ENCODE measurements at regions not wholly inside any gene's neighbourhood (a gene's known extent, or its start where the extent isn't known, plus 50 kb on each side); places are given as distances from the start of the nearest gene placed in this dataset.

DNA sequence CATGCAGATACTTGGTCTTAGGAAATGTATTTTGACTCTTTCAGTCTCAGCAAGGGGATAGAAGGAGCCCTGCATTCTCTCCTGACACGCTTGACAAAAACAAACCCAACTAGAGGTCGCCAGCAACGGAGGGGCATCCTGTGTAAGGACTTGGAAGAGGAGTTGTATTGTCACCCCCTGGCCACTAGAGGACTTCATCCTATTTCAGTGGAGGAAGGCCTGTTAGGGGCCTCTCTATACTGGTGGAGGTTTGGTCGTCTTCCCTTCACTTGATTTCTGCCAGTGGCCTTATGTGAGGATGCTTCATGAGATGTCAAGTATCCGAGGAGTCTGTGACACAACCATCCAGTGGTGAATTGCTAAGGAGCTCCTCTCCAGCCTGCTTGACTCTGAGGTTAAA is 122.8 kb upstream of the STC2 start:
- Histone ChIP-seq H3K27ac (ENCODE audit: low read length) (peak overlapping the region; percentile 95), H3K27me3 (ENCODE audit: low read length) (no peaks in the 10 kb centered on the region), H3K9me2 (replicated peaks; ENCODE audit: low read length) (no peaks in the 10 kb centered on the region), H3K9ac (ENCODE audit: low read length) (no peak overlapping the region), H3K4me3 (ENCODE audit: low read length) (no peak overlapping the region), H3K4me2 (ENCODE audit: low read length) (no peak overlapping the region), H3K79me2 (ENCODE audit: low read length) (no peaks in the 10 kb centered on the region), H3K9me3 (ENCODE audit: low read length) (no peaks in the 10 kb centered on the region), H4K20me1 (ENCODE audit: low read length) (no peaks in the 10 kb centered on the region), H3F3A (ENCODE audit: low read length, unreplicated experiment) (peaks cover 10% of the 10 kb centered on the region), H3K4me1 (ENCODE audit: insufficient read depth, low read length) (peaks cover 45% of the 10 kb centered on the region), H3K36me3 (ENCODE audit: low read depth, low read length) (no peaks in the 10 kb centered on the region), H2AFZ (ENCODE audit: low read length) (no peak overlapping the region)
- CTCF ChIA-PET: no interaction called here
- no peak for ATAC-seq
- no peak for TF ChIP-seq EZH2 (IDR thresholded peaks at IDR 0.05; ENCODE audit: low read length, unreplicated experiment)
- TF ChIP-seq, protein P1, sequence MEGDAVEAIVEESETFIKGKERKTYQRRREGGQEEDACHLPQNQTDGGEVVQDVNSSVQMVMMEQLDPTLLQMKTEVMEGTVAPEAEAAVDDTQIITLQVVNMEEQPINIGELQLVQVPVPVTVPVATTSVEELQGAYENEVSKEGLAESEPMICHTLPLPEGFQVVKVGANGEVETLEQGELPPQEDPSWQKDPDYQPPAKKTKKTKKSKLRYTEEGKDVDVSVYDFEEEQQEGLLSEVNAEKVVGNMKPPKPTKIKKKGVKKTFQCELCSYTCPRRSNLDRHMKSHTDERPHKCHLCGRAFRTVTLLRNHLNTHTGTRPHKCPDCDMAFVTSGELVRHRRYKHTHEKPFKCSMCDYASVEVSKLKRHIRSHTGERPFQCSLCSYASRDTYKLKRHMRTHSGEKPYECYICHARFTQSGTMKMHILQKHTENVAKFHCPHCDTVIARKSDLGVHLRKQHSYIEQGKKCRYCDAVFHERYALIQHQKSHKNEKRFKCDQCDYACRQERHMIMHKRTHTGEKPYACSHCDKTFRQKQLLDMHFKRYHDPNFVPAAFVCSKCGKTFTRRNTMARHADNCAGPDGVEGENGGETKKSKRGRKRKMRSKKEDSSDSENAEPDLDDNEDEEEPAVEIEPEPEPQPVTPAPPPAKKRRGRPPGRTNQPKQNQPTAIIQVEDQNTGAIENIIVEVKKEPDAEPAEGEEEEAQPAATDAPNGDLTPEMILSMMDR (conservative IDR thresholded peaks at IDR 0.05; ENCODE audit: low read depth, low read length): peak; percentile 70
- TF ChIP-seq EZH2phosphoT487 (IDR thresholded peaks at IDR 0.05; ENCODE audit: borderline replicate concordance, low read length): no peak
- intact Hi-C loops (cut with micrococcal nuclease): loop anchor here (10.0 kb wide), 1 partner anchor 676 kb away; the partner anchor contains the start of gene DUSP1
- POLR2A ChIA-PET (ENCODE audit: unreplicated experiment): no interaction called here
- DNase-seq: peak; percentile 39
- BruUV-seq (replicated peaks): no TSS peak

DNA sequence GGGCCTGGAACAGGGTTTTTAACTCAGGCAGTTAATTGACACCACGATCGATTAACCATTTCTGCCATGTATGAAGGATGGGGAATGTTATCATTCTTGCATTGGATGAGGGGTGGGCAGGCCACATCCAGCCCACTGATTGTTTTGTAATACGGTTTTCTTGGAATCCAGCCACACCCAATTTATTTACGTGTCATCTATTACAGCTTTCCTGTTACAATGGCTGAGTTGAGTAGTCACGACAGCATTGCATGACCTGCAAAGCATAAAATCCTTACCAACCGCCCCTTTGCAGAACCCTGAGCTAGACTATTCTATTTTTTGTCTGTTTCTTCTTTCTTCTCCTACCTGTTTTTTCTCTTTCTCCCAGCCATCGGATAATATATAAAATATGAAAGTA is 122.0 kb upstream of the STC2 start:
- Histone ChIP-seq H3K4me2 (ENCODE audit: low read length) (no peak overlapping the region), H3K4me1 (ENCODE audit: insufficient read depth, low read length) (peaks cover 39% of the 10 kb centered on the region), H2AFZ (ENCODE audit: low read length) (no peak overlapping the region), H3K9me2 (replicated peaks; ENCODE audit: low read length) (no peaks in the 10 kb centered on the region), H3K27me3 (ENCODE audit: low read length) (no peaks in the 10 kb centered on the region), H4K20me1 (ENCODE audit: low read length) (no peaks in the 10 kb centered on the region), H3K79me2 (ENCODE audit: low read length) (no peaks in the 10 kb centered on the region), H3K9me3 (ENCODE audit: low read length) (no peaks in the 10 kb centered on the region), H3K27ac (ENCODE audit: low read length) (no peak overlapping the region), H3K36me3 (ENCODE audit: low read depth, low read length) (no peaks in the 10 kb centered on the region), H3K4me3 (ENCODE audit: low read length) (no peak overlapping the region), H3F3A (ENCODE audit: low read length, unreplicated experiment) (peaks cover 6% of the 10 kb centered on the region), H3K9ac (ENCODE audit: low read length) (no peak overlapping the region)
- intact Hi-C loops (cut with micrococcal nuclease): loop anchor here (10.0 kb wide), 1 partner anchor 675 kb away; the partner anchor contains the start of gene DUSP1
- TF ChIP-seq EZH2 (IDR thresholded peaks at IDR 0.05; ENCODE audit: low read length, unreplicated experiment): no peak
- POLR2A ChIA-PET (ENCODE audit: unreplicated experiment): no interaction called here
- CTCF ChIA-PET: no interaction called here
- ATAC-seq (no peak), DNase-seq (no peak)
- BruUV-seq (replicated peaks): no TSS peak

DNA sequence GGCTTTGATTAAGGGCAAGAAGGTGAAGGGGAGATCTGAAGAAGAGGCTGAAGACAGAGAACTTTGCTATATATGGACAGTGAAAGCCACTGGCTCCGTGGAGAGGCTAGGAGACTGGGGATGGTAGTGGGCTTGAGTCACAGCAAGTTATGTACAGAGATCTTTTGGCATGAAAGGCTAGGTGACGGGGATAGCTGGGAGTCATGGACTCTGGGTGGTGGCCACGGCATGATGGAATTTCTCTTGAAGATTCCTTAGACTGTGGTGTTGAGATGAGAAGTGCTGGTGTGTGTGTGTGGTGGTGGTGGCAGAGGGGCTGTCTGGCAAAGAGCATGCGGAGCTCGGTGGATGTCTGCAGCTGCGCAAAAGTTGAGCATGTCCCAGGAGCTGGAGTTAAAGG is 120.6 kb upstream of the STC2 start:
- Histone ChIP-seq H3K79me2 (ENCODE audit: low read length) (no peaks in the 10 kb centered on the region), H3K9me2 (replicated peaks; ENCODE audit: low read length) (no peaks in the 10 kb centered on the region), H3K4me2 (ENCODE audit: low read length) (no peak overlapping the region), H3K27ac (ENCODE audit: low read length) (no peak overlapping the region), H3K4me3 (ENCODE audit: low read length) (no peak overlapping the region), H3K4me1 (ENCODE audit: insufficient read depth, low read length) (peaks cover 26% of the 10 kb centered on the region), H3K36me3 (ENCODE audit: low read depth, low read length) (no peaks in the 10 kb centered on the region), H3K27me3 (ENCODE audit: low read length) (no peaks in the 10 kb centered on the region), H2AFZ (ENCODE audit: low read length) (no peak overlapping the region), H3K9ac (ENCODE audit: low read length) (no peak overlapping the region), H4K20me1 (ENCODE audit: low read length) (no peaks in the 10 kb centered on the region), H3K9me3 (ENCODE audit: low read length) (no peaks in the 10 kb centered on the region), H3F3A (ENCODE audit: low read length, unreplicated experiment) (no peaks in the 10 kb centered on the region)
- intact Hi-C loops (cut with micrococcal nuclease): no loop called here
- POLR2A ChIA-PET (ENCODE audit: unreplicated experiment): no interaction called here
- no TSS peak for BruUV-seq (replicated peaks)
- TF ChIP-seq EZH2phosphoT487 (IDR thresholded peaks at IDR 0.05; ENCODE audit: borderline replicate concordance, low read length) (no peak), EZH2 (IDR thresholded peaks at IDR 0.05; ENCODE audit: low read length, unreplicated experiment) (no peak)
- TF ChIP-seq, protein P1 (conservative IDR thresholded peaks at IDR 0.05; ENCODE audit: low read depth, low read length): no peak
- CTCF ChIA-PET: no interaction called here
- no peak for ATAC-seq
- DNase-seq: no peak

Measured in PC-3 (cell line).